ENCODE measurements at regions not wholly inside any gene's neighbourhood (a gene's known extent, or its start where the extent isn't known, plus 50 kb on each side); places are given as distances from the start of the nearest gene placed in this dataset.

GRCh38 chr1:194487172-194487571, 1300.8 kb upstream of the B3GALT2 start:
- H2BK5ac ChIP-seq (ENCODE audit: low read depth, low read length, poor library complexity): no peak overlapping the region
- no peak overlapping the region for H3K18ac ChIP-seq (ENCODE audit: low read length)
- DNase-seq: no peak
- no peak overlapping the region for H3K23ac ChIP-seq (ENCODE audit: low read length)
- H3K9ac ChIP-seq (ENCODE audit: low read length): no peak overlapping the region
- no peak overlapping the region for H3K4ac ChIP-seq (ENCODE audit: low read depth, low read length)
- H3K27me3 ChIP-seq (ENCODE audit: insufficient read depth, low read length): no peaks in the 10 kb centered on the region
- H4K8ac ChIP-seq (ENCODE audit: low read depth, low read length): no peak overlapping the region
- H3K9me3 ChIP-seq (ENCODE audit: insufficient read depth, low read depth, low read length): no peaks in the 10 kb centered on the region
- H3K27ac ChIP-seq (ENCODE audit: low read depth, low read length): no peak overlapping the region
- H2BK12ac ChIP-seq (ENCODE audit: low read length): no peak overlapping the region
- H3K4me1 ChIP-seq (ENCODE audit: control insufficient read depth in 1 of 2, insufficient read depth in 2 of 2, low read length in 2 of 2): no peaks in the 10 kb centered on the region
- no peak overlapping the region for H4K91ac ChIP-seq (ENCODE audit: low read depth, low read length)
- no peak overlapping the region for H2AK5ac ChIP-seq (ENCODE audit: low read length)
- WGBS (ENCODE audit: extremely low coverage, insufficient coverage, insufficient read length): no CpG with 5 or more reads among the region's 4 CpGs
- no peak overlapping the region for H4K12ac ChIP-seq (ENCODE audit: low read depth, low read length)
- H3K79me1 ChIP-seq (ENCODE audit: low read length): no peaks in the 10 kb centered on the region
- no peak overlapping the region for H3K4me3 ChIP-seq (ENCODE audit: low read depth, low read length)
- H3K14ac ChIP-seq (ENCODE audit: low read length): no peak overlapping the region
- H2AFZ ChIP-seq (ENCODE audit: insufficient read depth, low read length, poor library complexity): no peak overlapping the region
- H3K79me2 ChIP-seq (ENCODE audit: control insufficient read depth, insufficient read depth, low read length, poor library complexity): no peaks in the 10 kb centered on the region
- H3K36me3 ChIP-seq (ENCODE audit: control insufficient read depth in 1 of 2, insufficient read depth in 2 of 2, low read length in 2 of 2): no peaks in the 10 kb centered on the region
- no peak overlapping the region for H3K4me2 ChIP-seq (ENCODE audit: low read length)
- no peak overlapping the region for H2BK120ac ChIP-seq (ENCODE audit: insufficient read depth, low read length, poor library complexity)

GRCh38 chr1:194485432-194485831, 1299.0 kb upstream of the B3GALT2 start:
- Histone ChIP-seq H3K23ac (ENCODE audit: low read length) (no peak overlapping the region), H3K9me3 (ENCODE audit: insufficient read depth, low read depth, low read length) (no peaks in the 10 kb centered on the region), H2AFZ (ENCODE audit: insufficient read depth, low read length, poor library complexity) (no peak overlapping the region), H2BK12ac (ENCODE audit: low read length) (no peak overlapping the region), H3K14ac (ENCODE audit: low read length) (no peak overlapping the region), H4K8ac (ENCODE audit: low read depth, low read length) (no peak overlapping the region), H3K9ac (ENCODE audit: low read length) (no peak overlapping the region), H2BK5ac (ENCODE audit: low read depth, low read length, poor library complexity) (no peak overlapping the region), H2BK120ac (ENCODE audit: insufficient read depth, low read length, poor library complexity) (no peak overlapping the region), H3K27me3 (ENCODE audit: insufficient read depth, low read length) (no peaks in the 10 kb centered on the region), H3K4me1 (ENCODE audit: control insufficient read depth in 1 of 2, insufficient read depth in 2 of 2, low read length in 2 of 2) (no peaks in the 10 kb centered on the region), H4K91ac (ENCODE audit: low read depth, low read length) (no peak overlapping the region), H4K12ac (ENCODE audit: low read depth, low read length) (no peak overlapping the region), H3K79me1 (ENCODE audit: low read length) (no peaks in the 10 kb centered on the region), H3K4me3 (ENCODE audit: low read depth, low read length) (no peak overlapping the region), H3K79me2 (ENCODE audit: control insufficient read depth, insufficient read depth, low read length, poor library complexity) (no peaks in the 10 kb centered on the region), H3K4ac (ENCODE audit: low read depth, low read length) (no peak overlapping the region), H2AK5ac (ENCODE audit: low read length) (no peak overlapping the region), H3K4me2 (ENCODE audit: low read length) (no peak overlapping the region), H3K27ac (ENCODE audit: low read depth, low read length) (no peak overlapping the region), H3K36me3 (ENCODE audit: control insufficient read depth in 1 of 2, insufficient read depth in 2 of 2, low read length in 2 of 2) (no peaks in the 10 kb centered on the region), H3K18ac (ENCODE audit: low read length) (no peak overlapping the region)
- no peak for DNase-seq

- Histone ChIP-seq H2BK120ac (ENCODE audit: insufficient read depth, low read length, poor library complexity) (no peak overlapping the region), H3K14ac (ENCODE audit: low read length) (no peak overlapping the region), H3K9ac (ENCODE audit: low read length) (no peak overlapping the region), H3K4me2 (ENCODE audit: low read length) (no peak overlapping the region), H3K79me1 (ENCODE audit: low read length) (no peaks in the 10 kb centered on the region), H4K8ac (ENCODE audit: low read depth, low read length) (no peak overlapping the region), H3K27me3 (ENCODE audit: insufficient read depth, low read length) (no peaks in the 10 kb centered on the region), H4K12ac (ENCODE audit: low read depth, low read length) (no peak overlapping the region), H3K18ac (ENCODE audit: low read length) (no peak overlapping the region), H2AK5ac (ENCODE audit: low read length) (no peak overlapping the region), H3K79me2 (ENCODE audit: control insufficient read depth, insufficient read depth, low read length, poor library complexity) (no peaks in the 10 kb centered on the region), H3K27ac (ENCODE audit: low read depth, low read length) (no peak overlapping the region), H3K36me3 (ENCODE audit: control insufficient read depth in 1 of 2, insufficient read depth in 2 of 2, low read length in 2 of 2) (no peaks in the 10 kb centered on the region), H2BK12ac (ENCODE audit: low read length) (no peak overlapping the region), H3K9me3 (ENCODE audit: insufficient read depth, low read depth, low read length) (no peaks in the 10 kb centered on the region), H3K4ac (ENCODE audit: low read depth, low read length) (no peak overlapping the region), H3K4me3 (ENCODE audit: low read depth, low read length) (no peak overlapping the region), H3K23ac (ENCODE audit: low read length) (no peak overlapping the region), H2BK5ac (ENCODE audit: low read depth, low read length, poor library complexity) (no peak overlapping the region), H2AFZ (ENCODE audit: insufficient read depth, low read length, poor library complexity) (no peak overlapping the region), H4K91ac (ENCODE audit: low read depth, low read length) (no peak overlapping the region), H3K4me1 (ENCODE audit: control insufficient read depth in 1 of 2, insufficient read depth in 2 of 2, low read length in 2 of 2) (no peaks in the 10 kb centered on the region)
- no CpG with 5 or more reads among the region's 1 CpG for WGBS (ENCODE audit: extremely low coverage, insufficient coverage, insufficient read length)
- DNase-seq: no peak
These were observed 1292.3 kb upstream of the B3GALT2 start for GRCh38 chr1:194478731-194479130.

- Histone ChIP-seq H3K27me3 (ENCODE audit: insufficient read depth, low read length) (no peaks in the 10 kb centered on the region), H4K12ac (ENCODE audit: low read depth, low read length) (no peak overlapping the region), H2BK120ac (ENCODE audit: insufficient read depth, low read length, poor library complexity) (no peak overlapping the region), H3K4me2 (ENCODE audit: low read length) (no peak overlapping the region), H4K91ac (ENCODE audit: low read depth, low read length) (no peak overlapping the region), H3K79me1 (ENCODE audit: low read length) (no peaks in the 10 kb centered on the region), H3K9me3 (ENCODE audit: insufficient read depth, low read depth, low read length) (no peaks in the 10 kb centered on the region), H3K18ac (ENCODE audit: low read length) (no peak overlapping the region), H2AFZ (ENCODE audit: insufficient read depth, low read length, poor library complexity) (no peak overlapping the region), H2BK12ac (ENCODE audit: low read length) (no peak overlapping the region), H4K8ac (ENCODE audit: low read depth, low read length) (no peak overlapping the region), H3K4me3 (ENCODE audit: low read depth, low read length) (no peak overlapping the region), H3K14ac (ENCODE audit: low read length) (no peak overlapping the region), H2AK5ac (ENCODE audit: low read length) (no peak overlapping the region), H3K9ac (ENCODE audit: low read length) (no peak overlapping the region), H3K23ac (ENCODE audit: low read length) (no peak overlapping the region), H3K79me2 (ENCODE audit: control insufficient read depth, insufficient read depth, low read length, poor library complexity) (no peaks in the 10 kb centered on the region), H3K27ac (ENCODE audit: low read depth, low read length) (no peak overlapping the region), H2BK5ac (ENCODE audit: low read depth, low read length, poor library complexity) (no peak overlapping the region), H3K4ac (ENCODE audit: low read depth, low read length) (no peak overlapping the region), H3K36me3 (ENCODE audit: control insufficient read depth in 1 of 2, insufficient read depth in 2 of 2, low read length in 2 of 2) (no peaks in the 10 kb centered on the region), H3K4me1 (ENCODE audit: control insufficient read depth in 1 of 2, insufficient read depth in 2 of 2, low read length in 2 of 2) (no peaks in the 10 kb centered on the region)
- no peak for DNase-seq
These were observed 1291.5 kb upstream of the B3GALT2 start for GRCh38 chr1:194477908-194478307.

GRCh38 chr1:194476872-194477271, 1290.5 kb upstream of the B3GALT2 start:
- H3K23ac ChIP-seq (ENCODE audit: low read length): no peak overlapping the region
- H3K4ac ChIP-seq (ENCODE audit: low read depth, low read length): no peak overlapping the region
- no peaks in the 10 kb centered on the region for H3K27me3 ChIP-seq (ENCODE audit: insufficient read depth, low read length)
- no peak for DNase-seq
- no peak overlapping the region for H3K4me3 ChIP-seq (ENCODE audit: low read depth, low read length)
- H2AFZ ChIP-seq (ENCODE audit: insufficient read depth, low read length, poor library complexity): no peak overlapping the region
- H3K79me2 ChIP-seq (ENCODE audit: control insufficient read depth, insufficient read depth, low read length, poor library complexity): no peaks in the 10 kb centered on the region
- no peak overlapping the region for H3K14ac ChIP-seq (ENCODE audit: low read length)
- H4K12ac ChIP-seq (ENCODE audit: low read depth, low read length): no peak overlapping the region
- H3K36me3 ChIP-seq (ENCODE audit: control insufficient read depth in 1 of 2, insufficient read depth in 2 of 2, low read length in 2 of 2): no peaks in the 10 kb centered on the region
- no peaks in the 10 kb centered on the region for H3K4me1 ChIP-seq (ENCODE audit: control insufficient read depth in 1 of 2, insufficient read depth in 2 of 2, low read length in 2 of 2)
- H3K27ac ChIP-seq (ENCODE audit: low read depth, low read length): no peak overlapping the region
- no peaks in the 10 kb centered on the region for H3K79me1 ChIP-seq (ENCODE audit: low read length)
- no peak overlapping the region for H2BK5ac ChIP-seq (ENCODE audit: low read depth, low read length, poor library complexity)
- WGBS (ENCODE audit: extremely low coverage, insufficient coverage, insufficient read length): no CpG with 5 or more reads among the region's 2 CpGs
- H3K9me3 ChIP-seq (ENCODE audit: insufficient read depth, low read depth, low read length): no peaks in the 10 kb centered on the region
- no peak overlapping the region for H2BK120ac ChIP-seq (ENCODE audit: insufficient read depth, low read length, poor library complexity)
- no peak overlapping the region for H3K9ac ChIP-seq (ENCODE audit: low read length)
- no peak overlapping the region for H4K8ac ChIP-seq (ENCODE audit: low read depth, low read length)
- no peak overlapping the region for H3K4me2 ChIP-seq (ENCODE audit: low read length)
- no peak overlapping the region for H2AK5ac ChIP-seq (ENCODE audit: low read length)
- H4K91ac ChIP-seq (ENCODE audit: low read depth, low read length): no peak overlapping the region
- H2BK12ac ChIP-seq (ENCODE audit: low read length): no peak overlapping the region
- no peak overlapping the region for H3K18ac ChIP-seq (ENCODE audit: low read length)
